GM18507 (cell line): ENCODE measurements at regions not wholly inside any gene's neighbourhood (a gene's known extent, or its start where the extent isn't known, plus 50 kb on each side); places are given as distances from the start of the nearest gene placed in this dataset.

Experiments
- DNase-seq: peaks from one replicate; pipeline ENCODE4 v3.0.0; 2011; ENCODE audit warnings: low read depth; ENCODE audit not compliant: insufficient read length; ENCODE audit errors: extremely low spot score
- FAIRE-seq: peaks from 2 replicates; lab custom pipeline; 2011; peaks lifted over from hg19 to GRCh38; lab: Jason Lieb, UNC

DNA sequence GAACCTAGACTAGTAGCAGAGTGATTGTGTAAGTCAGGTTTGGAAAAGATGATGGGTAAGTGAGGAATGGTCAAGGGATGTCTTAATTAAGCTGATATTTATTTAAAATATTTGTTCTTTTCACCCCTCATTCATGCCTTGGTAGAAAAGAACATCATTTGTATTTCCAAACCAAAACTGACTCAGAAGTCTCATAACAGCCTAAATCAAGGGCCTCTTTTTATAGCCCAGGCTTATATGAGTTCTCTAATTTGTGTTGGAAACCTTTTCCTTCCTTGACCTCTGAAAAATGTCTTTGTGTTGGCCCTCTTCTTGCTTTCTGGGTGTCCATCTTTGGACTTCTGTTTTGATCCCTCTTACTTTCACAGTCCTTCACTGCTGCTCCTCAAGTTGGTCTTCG, 1428.2 kb downstream of the MRPL39 start:
- DNase-seq (no peak), FAIRE-seq (no peak)

DNA sequence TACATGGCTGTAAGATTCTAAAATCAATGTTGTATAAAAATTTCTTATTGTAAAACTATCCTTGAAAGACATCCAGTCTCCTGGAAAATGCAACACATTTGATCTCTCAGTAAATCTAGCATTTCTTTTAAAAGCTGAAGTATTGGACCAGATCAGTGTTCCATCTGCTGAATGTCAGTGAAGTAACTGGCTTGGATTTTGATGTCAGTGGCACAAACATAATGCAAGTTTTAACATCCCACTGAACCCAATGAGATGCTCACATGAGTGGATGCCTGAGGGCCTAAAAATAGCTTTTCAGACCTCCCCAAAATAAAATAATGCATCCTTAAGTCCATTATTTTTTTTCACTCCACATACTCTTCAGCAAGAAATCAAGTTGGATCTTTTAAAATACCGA, 1432.2 kb downstream of the MRPL39 start:
- no peak for DNase-seq
- FAIRE-seq, result no peak

DNA sequence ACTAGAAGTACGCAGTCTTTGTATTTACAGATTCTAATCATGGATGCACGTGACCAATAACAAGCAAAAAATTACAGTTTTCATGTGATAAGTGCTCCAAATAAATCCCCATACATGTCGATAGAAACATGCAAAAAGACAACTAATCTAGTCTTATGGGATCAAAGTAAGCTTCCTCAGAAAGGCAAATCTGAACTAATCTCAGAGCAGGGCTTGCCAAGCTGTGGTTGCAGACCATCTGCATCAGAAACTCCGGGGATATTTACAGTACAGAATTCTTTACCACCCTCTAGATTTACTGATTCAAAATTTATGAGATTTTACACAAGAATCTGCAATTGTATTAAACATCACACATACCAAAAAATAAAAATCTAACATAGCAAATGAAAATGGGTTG, 1435.5 kb downstream of the MRPL39 start:
- DNase-seq (no peak), FAIRE-seq (no peak)

GRCh38 chr21:24163539-24163938, 1443.7 kb downstream of the MRPL39 start:
- FAIRE-seq (no peak), DNase-seq (no peak)

DNA sequence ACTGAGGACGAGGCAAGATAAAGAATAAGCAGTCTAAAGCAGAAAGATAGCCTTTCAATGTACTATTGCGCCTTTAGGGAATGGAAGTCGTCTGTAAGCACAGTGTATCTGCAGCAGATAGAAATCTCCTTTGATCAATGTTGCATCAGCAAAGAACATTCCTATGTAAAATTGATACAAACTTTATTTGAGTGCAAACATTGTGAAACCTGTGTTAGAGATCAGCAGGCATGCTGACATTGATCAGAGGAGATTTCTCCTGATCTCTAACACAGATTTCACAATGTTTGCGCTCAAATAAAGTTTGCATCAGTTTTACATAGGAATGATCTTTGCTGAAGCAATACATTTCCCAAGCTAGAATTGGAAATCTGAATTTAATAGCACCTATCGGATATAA, 1446.8 kb downstream of the MRPL39 start:
- FAIRE-seq, result no peak
- DNase-seq, result no peak

GRCh38 chr21:24153137-24153536, 1454.1 kb downstream of the MRPL39 start:
- DNase-seq, result no peak
- FAIRE-seq, result no peak

DNA sequence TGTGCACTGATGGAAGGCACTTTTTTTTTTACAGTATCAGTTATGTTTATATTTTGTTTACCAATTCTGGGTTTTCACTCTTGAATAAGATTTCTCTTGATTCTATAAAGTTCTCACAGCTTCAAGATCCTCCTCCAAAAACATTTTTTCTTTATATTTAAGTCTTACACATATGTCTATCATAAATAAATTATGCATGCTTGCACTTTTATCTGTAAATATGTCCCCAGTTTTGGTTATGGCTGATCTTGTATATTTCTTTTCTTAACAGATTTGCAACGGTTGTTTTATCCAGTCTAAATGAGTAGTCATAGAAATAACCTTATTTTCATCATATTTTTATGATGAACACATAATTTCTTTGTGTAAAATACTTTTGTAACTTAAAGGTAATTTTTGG, 1456.5 kb downstream of the MRPL39 start:
- no peak for FAIRE-seq
- DNase-seq, result no peak

GRCh38 chr21:24148461-24148860, 1458.8 kb downstream of the MRPL39 start:
- DNase-seq (no peak), FAIRE-seq (no peak)

- FAIRE-seq (no peak), DNase-seq (no peak)
Observed at GRCh38 chr21:24147674-24148073, 1459.6 kb downstream of the MRPL39 start.

DNA sequence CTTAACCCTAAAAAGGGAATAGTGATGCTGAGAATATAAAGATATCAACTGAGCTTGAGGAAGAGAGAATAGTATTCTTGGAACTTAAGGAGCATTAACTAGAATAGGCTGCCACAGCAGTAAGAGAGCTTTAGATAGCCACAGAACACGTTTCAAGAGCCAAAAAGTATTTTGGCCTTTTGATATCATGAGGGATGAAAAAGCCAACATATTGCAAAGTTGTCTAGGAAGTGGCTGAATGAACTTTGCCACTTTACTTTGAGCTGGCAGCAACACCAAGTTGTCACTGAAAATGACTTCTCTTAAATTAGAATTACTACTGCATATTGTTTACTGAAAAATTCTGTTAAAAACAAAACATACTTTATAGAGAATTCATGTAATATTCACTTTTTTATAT, 1476.2 kb downstream of the MRPL39 start:
- DNase-seq, result no peak
- no peak for FAIRE-seq

- FAIRE-seq (no peak), DNase-seq (no peak)
Observed at GRCh38 chr21:24127651-24128050, 1479.6 kb downstream of the MRPL39 start.

DNA sequence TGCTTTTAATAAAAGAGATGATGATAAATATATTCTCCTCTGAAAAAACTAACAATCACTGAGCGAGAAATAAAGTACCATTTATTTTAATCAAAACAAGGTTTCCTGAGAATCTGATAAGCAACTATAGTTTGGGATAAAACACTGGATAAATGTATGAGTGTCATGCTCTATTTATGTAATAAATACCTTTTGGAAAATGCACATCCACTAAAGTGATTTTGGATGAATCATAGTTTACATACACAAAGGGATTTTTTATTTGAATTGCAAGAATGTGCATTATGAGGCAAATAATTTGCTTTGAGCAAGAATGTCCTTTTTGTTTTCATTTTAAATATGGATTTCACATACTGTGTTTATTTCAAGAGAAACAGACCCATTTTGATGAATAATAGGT, 1483.5 kb downstream of the MRPL39 start:
- DNase-seq (no peak), FAIRE-seq (no peak)

- DNase-seq (no peak), FAIRE-seq (no peak)
Observed at GRCh38 chr21:24118738-24119459, 1488.4 kb downstream of the MRPL39 start.

DNA sequence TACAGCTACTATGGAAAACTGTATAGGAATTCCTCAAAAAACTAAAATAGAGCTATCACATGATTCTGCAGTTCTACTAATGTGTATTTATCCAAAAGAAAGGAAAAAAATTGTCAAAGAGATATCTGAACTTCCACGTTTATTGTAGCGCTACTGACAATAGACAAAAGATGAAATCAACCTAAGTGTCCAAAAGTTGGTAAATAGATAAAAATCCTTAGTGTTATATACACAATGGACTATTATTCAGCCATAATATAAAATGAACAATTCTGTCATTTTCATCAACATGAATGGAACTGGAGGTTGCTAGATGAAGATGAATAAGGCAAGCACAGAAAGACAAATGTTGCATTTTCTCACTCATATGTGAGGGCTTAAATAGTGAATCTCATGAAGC, 1492.1 kb downstream of the MRPL39 start:
- FAIRE-seq (no peak), DNase-seq (no peak)

GRCh38 chr21:24112020-24112419, 1495.3 kb downstream of the MRPL39 start:
- no peak for DNase-seq
- no peak for FAIRE-seq

- DNase-seq (no peak), FAIRE-seq (no peak)
Observed at GRCh38 chr21:24110846-24111245, 1496.4 kb downstream of the MRPL39 start.

GRCh38 chr21:24097181-24097580, 1510.1 kb downstream of the MRPL39 start:
- FAIRE-seq (no peak), DNase-seq (no peak)

- DNase-seq (no peak), FAIRE-seq (no peak)
Observed at GRCh38 chr21:24096651-24097050, 1510.6 kb downstream of the MRPL39 start.

GRCh38 chr21:24093032-24093431, 1514.2 kb downstream of the MRPL39 start:
- FAIRE-seq, result no peak

GRCh38 chr21:24076179-24076578, 1531.1 kb downstream of the MRPL39 start:
- FAIRE-seq, result no peak

More at GRCh38 chr21:24093032-24093431, 1514.2 kb downstream of the MRPL39 start:
- no peak for DNase-seq

GRCh38 chr21:24055696-24056095, 1551.6 kb downstream of the MRPL39 start:
- no peak for FAIRE-seq
- DNase-seq, result no peak

More at GRCh38 chr21:24076179-24076578, 1531.1 kb downstream of the MRPL39 start:
- DNase-seq, result no peak

DNA sequence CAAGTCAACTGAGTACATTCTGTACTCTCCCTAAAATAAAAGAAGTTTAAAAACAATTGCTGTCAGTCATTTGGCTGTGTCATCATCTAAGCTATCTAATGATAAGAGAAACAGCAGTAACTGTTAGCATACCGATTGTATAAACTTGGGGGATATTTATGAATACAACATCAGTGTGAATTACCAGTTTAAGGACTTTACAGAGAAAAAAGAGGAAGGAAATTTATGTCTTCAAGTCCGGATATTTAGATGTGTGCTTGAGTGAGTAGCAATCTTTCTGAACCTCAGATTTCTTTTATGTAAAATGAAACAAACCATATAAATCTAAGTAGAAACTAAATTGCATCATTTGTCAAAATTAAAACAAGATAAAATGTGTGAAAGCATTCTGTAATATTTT, 1557.0 kb downstream of the MRPL39 start:
- no peak for FAIRE-seq
- DNase-seq, result no peak
